ENCODE measurements at regions not wholly inside any gene's neighbourhood (a gene's known extent, or its start where the extent isn't known, plus 50 kb on each side); places are given as distances from the start of the nearest gene placed in this dataset.

- TF ChIP-seq PATZ1 (CRISPR knock-in tag; IDR thresholded peaks at IDR 0.05; ENCODE audit: borderline replicate concordance) (no peak), POU6F1 (CRISPR knock-in tag; IDR thresholded peaks at IDR 0.05; ENCODE audit: borderline replicate concordance, low read depth) (no peak), ZNF8 (CRISPR knock-in tag; IDR thresholded peaks at IDR 0.05) (no peak), ESRRG (CRISPR knock-in tag; IDR thresholded peaks at IDR 0.05) (no peak), OSR1 (CRISPR knock-in tag; IDR thresholded peaks at IDR 0.05) (no peak), ZFP3 (CRISPR knock-in tag; IDR thresholded peaks at IDR 0.05) (no peak), GLIS3 (CRISPR knock-in tag; IDR thresholded peaks at IDR 0.05) (no peak), ARNTL (CRISPR knock-in tag; IDR thresholded peaks at IDR 0.05; ENCODE audit: borderline replicate concordance, low read depth) (no peak), CREB5 (CRISPR knock-in tag; IDR thresholded peaks at IDR 0.05; ENCODE audit: low read depth) (no peak), RARB (CRISPR knock-in tag; IDR thresholded peaks at IDR 0.05) (no peak), CSRNP3 (CRISPR knock-in tag; IDR thresholded peaks at IDR 0.05) (no peak)
Measured at GRCh38 chr5:28632607-28633006, 1594.2 kb upstream of the CDH9 start.

Measured in SK-N-SH treated with all-trans-retinoic acid at 6 μM for 48 hours (cell line).